GM12875 (cell line): ENCODE measurements at regions not wholly inside any gene's neighbourhood (a gene's known extent, or its start where the extent isn't known, plus 50 kb on each side); places are given as distances from the start of the nearest gene placed in this dataset.
"Not testable (repeated sequence)": the region's sequence is repeated elsewhere in the genome, so short reads cannot be mapped to it uniquely, and the experiment has no call there.

ENCODE experiments used
- H3K4me3 ChIP-seq: one replicate; pipeline ENCODE4 v1.5.1; 2011; ENCODE audit warnings: low read depth, low read length, control low read depth
- CTCF ChIP-seq: IDR thresholded peaks from 2 replicates; pipeline ENCODE4 v1.5.1; 2011; ENCODE audit warnings: low read depth, mild to moderate bottlenecking, control low read depth, inconsistent platforms, low read length, moderate library complexity, borderline replicate concordance; ENCODE audit not compliant: insufficient read depth

GRCh38 chr11:97622795-97623194 is 1233.0 kb downstream of the JRKL start:
- no peak overlapping the region for H3K4me3 ChIP-seq
- no peak for TF ChIP-seq CTCF

GRCh38 chr11:97636741-97637140 is 1246.9 kb downstream of the JRKL start:
- H3K4me3 ChIP-seq, result not testable (repeated sequence)

- no peak for TF ChIP-seq CTCF
Measured at GRCh38 chr11:97637701-97638100, 1247.9 kb downstream of the JRKL start.

GRCh38 chr11:97638641-97639224 is 1248.9 kb downstream of the JRKL start:
- no peak overlapping the region for H3K4me3 ChIP-seq
- TF ChIP-seq CTCF, result no peak

More at GRCh38 chr11:97637701-97638100, 1247.9 kb downstream of the JRKL start:
- no peak overlapping the region for H3K4me3 ChIP-seq

GRCh38 chr11:97641988-97642387 is 1252.2 kb downstream of the JRKL start:
- no peak overlapping the region for H3K4me3 ChIP-seq
- no peak for TF ChIP-seq CTCF

GRCh38 chr11:97645736-97646135 is 1255.9 kb downstream of the JRKL start:
- no peak overlapping the region for H3K4me3 ChIP-seq
- TF ChIP-seq CTCF, result no peak

- TF ChIP-seq CTCF, result no peak
- no peak overlapping the region for H3K4me3 ChIP-seq
Measured at GRCh38 chr11:97656356-97656755, 1266.5 kb downstream of the JRKL start.

GRCh38 chr11:97657852-97658251 is 1268.0 kb downstream of the JRKL start:
- no peak for TF ChIP-seq CTCF
- H3K4me3 ChIP-seq, result no peak overlapping the region
